ENCODE measurements at regions not wholly inside any gene's neighbourhood (a gene's known extent, or its start where the extent isn't known, plus 50 kb on each side); places are given as distances from the start of the nearest gene placed in this dataset.

DNA sequence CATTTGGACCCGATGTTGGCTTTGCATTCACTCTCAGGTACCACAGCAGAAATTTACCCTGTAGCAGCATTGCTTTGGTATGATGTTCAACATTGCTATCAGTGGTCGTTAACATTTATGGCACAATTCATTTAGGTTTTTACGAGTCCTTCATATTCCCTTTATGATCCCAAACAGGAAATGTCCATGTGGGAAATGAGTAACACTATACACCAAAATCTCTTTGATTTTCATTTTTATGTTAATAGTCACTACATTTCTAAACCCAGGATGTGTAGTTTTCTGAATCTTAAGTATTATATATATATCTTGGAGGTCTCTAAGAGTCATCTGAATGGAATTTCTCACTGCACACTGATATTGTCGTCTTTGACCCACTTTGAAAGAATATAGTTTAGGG lies 78.5 kb upstream of the RBMS3 start:
- TF ChIP-seq CTCF (IDR thresholded peaks at IDR 0.05; ENCODE audit: insufficient read depth, low read length, poor library complexity, severe bottlenecking) (no peak), EZH2phosphoT487 (conservative IDR thresholded peaks at IDR 0.05; ENCODE audit: low read length) (no peak)
